Upper lobe of right lung (tissue), 1 donor: ENCODE measurements at regions not wholly inside any gene's neighbourhood (a gene's known extent, or its start where the extent isn't known, plus 50 kb on each side); places are given as distances from the start of the nearest gene placed in this dataset.

Experiments used
- ATAC-seq: fragments of 200-7000 bp; cut with Tn5 transposase; one replicate; pipeline ENCODE4 v1.9.1; 2020; ENCODE audit warnings: mild to moderate bottlenecking, moderate library complexity
- DNase-seq: peaks from one replicate; pipeline ENCODE4 v3.0.0-alpha.2; 2020
- H3K27ac ChIP-seq: fragments of 200-600 bp; one replicate; pipeline ENCODE4 v1.8.0; 2022
- H3K27me3 ChIP-seq: fragments of 200-600 bp; one replicate; pipeline ENCODE4 v1.8.0; 2022; ENCODE audit warnings: mild to moderate bottlenecking
- H3K36me3 ChIP-seq: fragments of 200-600 bp; one replicate; pipeline ENCODE4 v1.8.0; 2022
- H3K4me1 ChIP-seq: fragments of 200-600 bp; one replicate; pipeline ENCODE4 v1.8.0; 2022
- H3K4me3 ChIP-seq: fragments of 200-600 bp; one replicate; pipeline ENCODE4 v1.8.0; 2022; ENCODE audit warnings: mild to moderate bottlenecking
- H3K9me3 ChIP-seq: fragments of 200-600 bp; one replicate; pipeline ENCODE4 v1.8.0; 2022
- intact Hi-C: fragments of 100-400 bp; cut with DNase I; formaldehyde crosslinking; loops from one replicate; pipeline ENCODE4 v1.11.0; 2022
- TF ChIP-seq, protein P1 (sequence below): fragments of 200-600 bp; IDR thresholded peaks from one replicate; pipeline ENCODE4 v1.8.0; 2022; ENCODE audit warnings: antibody characterized with exemption
- donor health status: DM: no; HTN: yes; CAD: no; lungs with severe emphysema.

DNA sequence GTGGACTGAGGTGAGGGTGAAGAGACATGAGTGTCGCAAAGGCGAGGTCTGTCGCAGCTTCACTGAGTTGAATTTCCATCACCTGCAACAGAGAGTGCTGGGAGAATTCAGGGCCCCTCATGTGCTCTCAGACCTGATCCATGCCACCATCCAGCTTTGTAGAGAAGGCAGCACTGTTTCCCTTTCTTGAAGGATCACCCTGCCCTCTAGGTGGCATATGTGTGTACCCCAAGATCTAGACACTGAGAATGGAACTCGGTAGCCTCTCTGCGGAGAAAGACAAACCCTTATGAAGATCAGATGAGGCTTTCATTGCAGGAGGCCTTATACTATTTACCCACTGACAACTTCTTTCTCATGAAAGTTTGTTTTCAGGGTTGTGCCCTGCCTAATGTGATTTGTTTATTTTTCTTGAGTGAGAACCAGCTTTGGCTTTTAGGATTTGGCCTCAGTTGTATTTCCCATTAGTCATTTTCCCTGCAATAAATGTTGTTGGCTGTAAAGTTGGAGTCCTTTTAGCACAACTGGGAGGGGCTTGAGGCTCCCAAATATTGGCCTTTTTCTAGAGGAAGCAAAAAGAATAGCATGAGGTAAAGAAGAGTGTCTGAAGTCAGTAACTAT, 811.3 kb downstream of the DHX35 start:
- intact Hi-C loops: no loop called here
- Histone ChIP-seq H3K27me3 (no peaks in the 10 kb centered on the region), H3K9me3 (no peaks in the 10 kb centered on the region), H3K27ac (no peak overlapping the region), H3K4me3 (no peak overlapping the region), H3K4me1 (no peaks in the 10 kb centered on the region), H3K36me3 (no peaks in the 10 kb centered on the region)
- TF ChIP-seq, protein P1, sequence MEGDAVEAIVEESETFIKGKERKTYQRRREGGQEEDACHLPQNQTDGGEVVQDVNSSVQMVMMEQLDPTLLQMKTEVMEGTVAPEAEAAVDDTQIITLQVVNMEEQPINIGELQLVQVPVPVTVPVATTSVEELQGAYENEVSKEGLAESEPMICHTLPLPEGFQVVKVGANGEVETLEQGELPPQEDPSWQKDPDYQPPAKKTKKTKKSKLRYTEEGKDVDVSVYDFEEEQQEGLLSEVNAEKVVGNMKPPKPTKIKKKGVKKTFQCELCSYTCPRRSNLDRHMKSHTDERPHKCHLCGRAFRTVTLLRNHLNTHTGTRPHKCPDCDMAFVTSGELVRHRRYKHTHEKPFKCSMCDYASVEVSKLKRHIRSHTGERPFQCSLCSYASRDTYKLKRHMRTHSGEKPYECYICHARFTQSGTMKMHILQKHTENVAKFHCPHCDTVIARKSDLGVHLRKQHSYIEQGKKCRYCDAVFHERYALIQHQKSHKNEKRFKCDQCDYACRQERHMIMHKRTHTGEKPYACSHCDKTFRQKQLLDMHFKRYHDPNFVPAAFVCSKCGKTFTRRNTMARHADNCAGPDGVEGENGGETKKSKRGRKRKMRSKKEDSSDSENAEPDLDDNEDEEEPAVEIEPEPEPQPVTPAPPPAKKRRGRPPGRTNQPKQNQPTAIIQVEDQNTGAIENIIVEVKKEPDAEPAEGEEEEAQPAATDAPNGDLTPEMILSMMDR: no peak
- ATAC-seq (no peak), DNase-seq (no peak)

- Histone ChIP-seq H3K27ac (no peak overlapping the region), H3K4me1 (no peaks in the 10 kb centered on the region), H3K4me3 (no peak overlapping the region), H3K36me3 (no peaks in the 10 kb centered on the region), H3K27me3 (no peaks in the 10 kb centered on the region), H3K9me3 (peaks cover 8% of the 10 kb centered on the region)
- TF ChIP-seq, protein P1: no peak
- no peak for ATAC-seq
- intact Hi-C loops: no loop called here
- DNase-seq: no peak
These were observed 805.2 kb downstream of the DHX35 start for GRCh38 chr20:39767352-39767751.

GRCh38 chr20:39766333-39766732, 804.2 kb downstream of the DHX35 start:
- Histone ChIP-seq H3K4me1 (no peaks in the 10 kb centered on the region), H3K9me3 (peaks cover 8% of the 10 kb centered on the region), H3K36me3 (no peaks in the 10 kb centered on the region), H3K4me3 (no peak overlapping the region), H3K27me3 (no peaks in the 10 kb centered on the region), H3K27ac (no peak overlapping the region)
- DNase-seq (no peak), ATAC-seq (no peak)
- TF ChIP-seq, protein P1: no peak
- intact Hi-C loops: no loop called here

DNA sequence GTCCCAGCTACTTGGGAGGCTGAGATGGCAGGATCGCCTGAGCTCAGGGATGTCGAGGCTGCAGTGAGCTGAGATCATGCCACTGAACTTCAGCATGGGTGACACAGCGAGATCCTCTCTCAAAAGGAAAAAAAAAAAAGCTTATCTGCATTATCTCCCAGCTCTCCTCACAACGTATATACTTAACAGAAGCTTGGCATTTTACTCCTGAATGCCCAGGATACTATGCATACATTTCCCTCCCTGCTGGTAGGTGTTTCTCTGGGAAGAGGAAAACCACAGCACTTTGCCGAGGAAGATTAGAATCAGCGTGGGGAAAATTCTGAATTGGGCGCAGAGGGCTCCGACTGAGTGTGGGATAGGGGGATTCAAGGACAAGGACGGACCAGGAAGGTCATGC, 800.6 kb downstream of the DHX35 start:
- TF ChIP-seq, protein P1: no peak
- Histone ChIP-seq H3K4me1 (no peaks in the 10 kb centered on the region), H3K27ac (no peak overlapping the region), H3K36me3 (no peaks in the 10 kb centered on the region), H3K27me3 (no peaks in the 10 kb centered on the region), H3K9me3 (peaks cover under 1% of the 10 kb centered on the region), H3K4me3 (no peak overlapping the region)
- intact Hi-C loops: no loop called here
- DNase-seq: no peak
- ATAC-seq: no peak

DNA sequence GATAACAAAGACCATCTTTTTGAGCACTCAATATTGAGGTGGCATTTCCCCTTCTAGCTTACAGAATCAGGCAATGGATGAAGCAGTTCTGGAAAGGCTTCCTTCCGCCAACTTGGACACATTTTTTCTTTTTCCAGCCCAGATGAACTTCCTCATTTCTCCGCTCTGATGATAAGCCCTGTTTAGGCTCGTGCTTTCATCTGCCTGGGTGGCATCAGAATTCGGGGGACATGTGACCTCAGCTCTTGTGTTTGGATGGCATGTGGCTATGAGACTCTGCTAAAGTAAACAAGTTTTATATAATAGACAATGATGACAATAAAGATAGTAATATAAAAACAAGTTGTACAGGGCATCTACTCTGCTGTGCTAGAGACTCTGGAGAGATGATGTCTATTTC, 796.7 kb downstream of the DHX35 start:
- Histone ChIP-seq H3K4me3 (no peak overlapping the region), H3K27me3 (no peaks in the 10 kb centered on the region), H3K27ac (no peak overlapping the region), H3K4me1 (no peaks in the 10 kb centered on the region), H3K9me3 (no peaks in the 10 kb centered on the region), H3K36me3 (no peaks in the 10 kb centered on the region)
- DNase-seq (no peak), ATAC-seq (no peak)
- TF ChIP-seq, protein P1: no peak
- intact Hi-C loops: no loop called here

GRCh38 chr20:39756828-39757227, 794.7 kb downstream of the DHX35 start:
- DNase-seq (no peak), ATAC-seq (no peak)
- H3K4me3 ChIP-seq: no peak overlapping the region
- no peaks in the 10 kb centered on the region for H3K9me3 ChIP-seq
- no peak overlapping the region for H3K27ac ChIP-seq
- no peaks in the 10 kb centered on the region for H3K27me3 ChIP-seq
- H3K4me1 ChIP-seq: no peaks in the 10 kb centered on the region
- no peaks in the 10 kb centered on the region for H3K36me3 ChIP-seq
- TF ChIP-seq, protein P1: no peak
- intact Hi-C loops: no loop called here
